Left colon (tissue), 2 donors: ENCODE measurements at regions not wholly inside any gene's neighbourhood (a gene's known extent, or its start where the extent isn't known, plus 50 kb on each side); places are given as distances from the start of the nearest gene placed in this dataset.
"Not testable (repeated sequence)": the region's sequence is repeated elsewhere in the genome, so short reads cannot be mapped to it uniquely, and the experiment has no call there.

Experiments used
- ATAC-seq: fragments of 200-7000 bp; cut with Tn5 transposase; one replicate; pipeline ENCODE4 v1.9.1; 2020; ENCODE audit warnings: mild to moderate bottlenecking, moderate library complexity
- DNase-seq, 2 donors: peaks; one replicate each; pipeline ENCODE4 v3.0.0-alpha.2; 2020
- intact Hi-C, 2 donors: fragments of 100-400 bp; cut with DNase I in 1 of 2; cut with micrococcal nuclease in 1 of 2; formaldehyde crosslinking; loops; one replicate each; pipeline versions ENCODE4 v1.11.2 to v1.14.0; 2022; cut with DNase I, micrococcal nuclease
- donor health status: DM: no; HTN: no; CAD: no.
- donor health status: DM: yes; HTN: yes; CAD: no.

- intact Hi-C loops = no loop called here
- ATAC-seq = no peak
Measured at GRCh38 chr1:58943776-58944175, 159.9 kb upstream of the JUN start.

GRCh38 chr1:58944439-58944838 is 160.6 kb upstream of the JUN start:
- intact Hi-C loops = no loop called here
- no peak for ATAC-seq
- no peak for DNase-seq

More at GRCh38 chr1:58943776-58944175, 159.9 kb upstream of the JUN start:
- no peak for DNase-seq

- no peak for DNase-seq
- no peak for ATAC-seq
- intact Hi-C loops = no loop called here
Measured at GRCh38 chr1:58946390-58946789, 162.5 kb upstream of the JUN start.

GRCh38 chr1:58948671-58949070 is 164.8 kb upstream of the JUN start:
- DNase-seq (no peak), ATAC-seq (no peak)
- intact Hi-C loops = no loop called here

GRCh38 chr1:58949551-58950220 is 165.8 kb upstream of the JUN start:
- ATAC-seq (no peak), DNase-seq (no peak)
- intact Hi-C loops = no loop called here

- DNase-seq (no peak), ATAC-seq (no peak)
- intact Hi-C loops = no loop called here
Measured at GRCh38 chr1:58950897-58951296, 167.1 kb upstream of the JUN start.

- DNase-seq, intact Hi-C loops, ATAC-seq: not testable (repeated sequence)
Measured at GRCh38 chr1:58953951-58954350, 170.1 kb upstream of the JUN start.

GRCh38 chr1:58963287-58963686 is 179.4 kb upstream of the JUN start:
- ATAC-seq, intact Hi-C loops, DNase-seq: not testable (repeated sequence)

- intact Hi-C loops = no loop called here
- ATAC-seq = peak; percentile 89
- peak; percentile 33 to 44 for DNase-seq
Measured at GRCh38 chr1:58964428-58964827, 180.6 kb upstream of the JUN start.

- intact Hi-C loops = no loop called here
- no peak for DNase-seq
- ATAC-seq = peak; percentile 23
Measured at GRCh38 chr1:58964880-58965279, 181.0 kb upstream of the JUN start.

- no peak for DNase-seq
- intact Hi-C loops = no loop called here
Measured at GRCh38 chr1:58966103-58966916, 182.5 kb upstream of the JUN start.

GRCh38 chr1:58966917-58967740 is 183.3 kb upstream of the JUN start:
- intact Hi-C loops = no loop called here
- no peak for DNase-seq

More at GRCh38 chr1:58966103-58966916, 182.5 kb upstream of the JUN start:
- ATAC-seq = no peak

GRCh38 chr1:58968360-58968952 is 184.6 kb upstream of the JUN start:
- intact Hi-C loops = no loop called here
- ATAC-seq = peak; percentile 47
- DNase-seq = peak; percentile 69 to 79

More at GRCh38 chr1:58966917-58967740, 183.3 kb upstream of the JUN start:
- ATAC-seq = no peak

GRCh38 chr1:58969176-58969575 is 185.3 kb upstream of the JUN start:
- ATAC-seq, intact Hi-C loops, DNase-seq: not testable (repeated sequence)

GRCh38 chr1:58971629-58972140 is 187.8 kb upstream of the JUN start:
- ATAC-seq = peak; percentile 26
- intact Hi-C loops = no loop called here
- no peak for DNase-seq

- no peak for ATAC-seq
- intact Hi-C loops = no loop called here
- no peak for DNase-seq
Measured at GRCh38 chr1:58975888-58976287, 192.0 kb upstream of the JUN start.

- intact Hi-C loops = no loop called here
- DNase-seq = no peak
- ATAC-seq = no peak
Measured at GRCh38 chr1:58976294-58976693, 192.4 kb upstream of the JUN start.

- intact Hi-C loops = no loop called here
- no peak for ATAC-seq
- no peak for DNase-seq
Measured at GRCh38 chr1:58977598-58977997, 193.8 kb upstream of the JUN start.

- intact Hi-C loops = no loop called here
- ATAC-seq (no peak), DNase-seq (no peak)
Measured at GRCh38 chr1:58978096-58978495, 194.2 kb upstream of the JUN start.
